ENCODE measurements at regions not wholly inside any gene's neighbourhood (a gene's known extent, or its start where the extent isn't known, plus 50 kb on each side); places are given as distances from the start of the nearest gene placed in this dataset.

- ATAC-seq, result no peak
- no peak for DNase-seq (ENCODE audit: missing footprints)
- intact Hi-C loops (cut with DNase I), result no loop called here
These were observed 136.4 kb upstream of the GUCY1A1 start for GRCh38 chr4:155530290-155530689.

- ATAC-seq (no peak), DNase-seq (ENCODE audit: missing footprints) (no peak)
- intact Hi-C loops (cut with DNase I), result no loop called here
These were observed 136.9 kb upstream of the GUCY1A1 start for GRCh38 chr4:155529716-155530115.

GRCh38 chr4:155529272-155529671, 137.4 kb upstream of the GUCY1A1 start:
- no peak for DNase-seq (ENCODE audit: missing footprints)
- intact Hi-C loops (cut with DNase I), result no loop called here
- ATAC-seq, result no peak

GRCh38 chr4:155526452-155527169, 140.0 kb upstream of the GUCY1A1 start:
- intact Hi-C loops (cut with DNase I), result no loop called here
- DNase-seq (ENCODE audit: missing footprints), result no peak
- peak; percentile 81 for ATAC-seq

- intact Hi-C loops (cut with DNase I), result no loop called here
- ATAC-seq (no peak), DNase-seq (ENCODE audit: missing footprints) (no peak)
These were observed 141.7 kb upstream of the GUCY1A1 start for GRCh38 chr4:155524926-155525455.

GRCh38 chr4:155523358-155523757, 143.3 kb upstream of the GUCY1A1 start:
- intact Hi-C loops (cut with DNase I), result no loop called here
- no peak for DNase-seq (ENCODE audit: missing footprints)
- no peak for ATAC-seq

- no peak for ATAC-seq
- intact Hi-C loops (cut with DNase I), result no loop called here
- no peak for DNase-seq (ENCODE audit: missing footprints)
These were observed 144.4 kb upstream of the GUCY1A1 start for GRCh38 chr4:155522201-155522600.

GRCh38 chr4:155521382-155521781, 144.6 kb upstream of the MAP9 start:
- intact Hi-C loops (cut with DNase I), result no loop called here
- DNase-seq (ENCODE audit: missing footprints), result no peak
- no peak for ATAC-seq

- no peak for DNase-seq (ENCODE audit: missing footprints)
- ATAC-seq, result no peak
- intact Hi-C loops (cut with DNase I), result loop anchor here (10.0 kb wide), 1 partner anchor 249 kb away; no protein-coding TSS in a partner anchor
These were observed 138.8 kb upstream of the MAP9 start for GRCh38 chr4:155515444-155516075.

- intact Hi-C loops (cut with DNase I), result loop anchor here (5.0 to 10.0 kb wide), 3 partner anchors 58 to 250 kb away; no protein-coding TSS in a partner anchor
- no peak for DNase-seq (ENCODE audit: missing footprints)
These were observed 137.9 kb upstream of the MAP9 start for GRCh38 chr4:155514628-155515027.

GRCh38 chr4:155512817-155513216, 136.1 kb upstream of the MAP9 start:
- peak; percentile 69 for ATAC-seq

More at GRCh38 chr4:155514628-155515027, 137.9 kb upstream of the MAP9 start:
- ATAC-seq, result no peak

GRCh38 chr4:155512046-155512445, 135.3 kb upstream of the MAP9 start:
- intact Hi-C loops (cut with DNase I), result loop anchor here (2.0 to 10.0 kb wide), 4 partner anchors 60 to 253 kb away; no protein-coding TSS in a partner anchor
- DNase-seq (ENCODE audit: missing footprints) (no peak), ATAC-seq (peak; percentile 64)

More at GRCh38 chr4:155512817-155513216, 136.1 kb upstream of the MAP9 start:
- no peak for DNase-seq (ENCODE audit: missing footprints)
- intact Hi-C loops (cut with DNase I), result loop anchor here (2.0 to 10.0 kb wide), 4 partner anchors 59 to 252 kb away; no protein-coding TSS in a partner anchor

- DNase-seq (ENCODE audit: missing footprints) (no peak), ATAC-seq (no peak)
- intact Hi-C loops (cut with DNase I), result loop anchor here (5.0 to 10.0 kb wide), 3 partner anchors 62 to 254 kb away; no protein-coding TSS in a partner anchor
These were observed 134.0 kb upstream of the MAP9 start for GRCh38 chr4:155510771-155511170.

GRCh38 chr4:155509555-155509954, 132.8 kb upstream of the MAP9 start:
- ATAC-seq (no peak), DNase-seq (ENCODE audit: missing footprints) (no peak)
- intact Hi-C loops (cut with DNase I), result no loop called here

- intact Hi-C loops (cut with DNase I), result no loop called here
- ATAC-seq (peak; percentile 68), DNase-seq (ENCODE audit: missing footprints) (no peak)
These were observed 130.0 kb upstream of the MAP9 start for GRCh38 chr4:155506745-155507144.

GRCh38 chr4:155505321-155505720, 128.6 kb upstream of the MAP9 start:
- DNase-seq (ENCODE audit: missing footprints) (no peak), ATAC-seq (no peak)
- intact Hi-C loops (cut with DNase I), result no loop called here

- intact Hi-C loops (cut with DNase I), result no loop called here
- ATAC-seq (no peak), DNase-seq (ENCODE audit: missing footprints) (no peak)
These were observed 120.5 kb upstream of the MAP9 start for GRCh38 chr4:155497306-155497705.

GRCh38 chr4:155496294-155496626, 119.5 kb upstream of the MAP9 start:
- peak; percentile 13 for ATAC-seq
- no peak for DNase-seq (ENCODE audit: missing footprints)
- intact Hi-C loops (cut with DNase I), result no loop called here

- ATAC-seq, result peak; percentile 68
These were observed 119.0 kb upstream of the MAP9 start for GRCh38 chr4:155495572-155496293.

More at GRCh38 chr4:155495572-155496293, 119.0 kb upstream of the MAP9 start:
- intact Hi-C loops (cut with DNase I), result no loop called here
- DNase-seq (ENCODE audit: missing footprints), result no peak
